ENCODE measurements at regions not wholly inside any gene's neighbourhood (a gene's known extent, or its start where the extent isn't known, plus 50 kb on each side); places are given as distances from the start of the nearest gene placed in this dataset.
"Not testable (repeated sequence)": the region's sequence is repeated elsewhere in the genome, so short reads cannot be mapped to it uniquely, and the experiment has no call there.

DNA sequence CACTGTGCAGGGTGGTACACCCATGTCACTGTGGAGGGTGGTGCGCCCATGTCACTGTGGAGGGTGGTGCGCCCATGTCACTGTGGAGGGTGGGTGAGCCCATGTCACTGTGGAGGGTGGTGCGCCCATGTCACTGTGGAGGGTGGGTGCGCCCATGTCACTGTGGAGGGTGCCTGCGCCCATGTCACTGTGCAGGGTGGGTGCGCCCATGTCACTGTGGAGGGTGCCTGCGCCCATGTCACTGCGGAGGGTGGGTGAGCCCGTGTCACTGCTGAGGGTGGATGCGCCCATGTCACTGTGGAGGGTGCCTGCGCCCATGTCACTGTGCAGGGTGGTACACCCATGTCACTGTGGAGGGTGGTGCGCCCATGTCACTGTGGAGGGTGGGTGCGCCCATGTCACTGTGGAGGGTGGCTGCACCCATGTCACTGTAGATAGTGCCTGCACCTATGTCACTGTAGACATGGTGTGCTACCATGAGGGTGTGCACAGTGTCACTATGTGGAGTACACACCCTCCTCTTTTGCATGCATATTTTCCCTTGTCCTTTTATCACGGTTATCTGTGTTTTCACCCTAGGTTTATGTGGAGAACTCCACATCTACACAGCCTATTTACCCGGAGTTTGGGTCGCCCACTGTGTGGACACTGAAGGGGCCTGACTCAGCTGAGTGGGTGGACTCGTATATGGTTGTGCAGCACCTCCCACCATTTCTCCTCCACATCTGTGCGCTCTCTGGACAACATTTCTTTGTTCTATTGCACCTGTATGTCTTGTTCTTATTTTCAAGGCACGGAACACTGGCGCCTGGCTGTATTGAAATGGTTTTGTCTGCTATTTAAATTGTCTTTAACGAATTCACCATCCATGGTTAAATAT lies 222.4 kb downstream of the ERMARD start:
- not testable (repeated sequence) for DNase-seq

DNA sequence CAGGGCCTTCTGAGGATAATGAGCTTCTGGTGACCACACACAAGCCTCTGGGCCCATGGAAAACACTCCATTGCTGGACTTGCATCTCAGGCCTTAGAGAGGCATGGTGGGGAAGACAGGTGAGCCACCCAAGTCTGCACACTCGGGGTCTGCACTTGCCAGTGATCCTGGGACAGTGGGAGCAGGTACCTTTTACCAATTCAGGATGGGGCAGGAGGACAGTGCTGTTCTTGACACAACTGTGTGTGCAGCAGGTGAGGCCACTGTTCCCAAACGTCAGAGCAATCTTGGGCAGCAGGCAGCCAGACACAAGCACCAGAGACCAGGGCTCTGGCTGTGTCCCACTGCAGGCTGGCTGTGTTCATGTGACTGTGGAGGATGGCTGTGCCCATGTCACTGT lies 221.3 kb downstream of the ERMARD start:
- DNase-seq: no peak

DNA sequence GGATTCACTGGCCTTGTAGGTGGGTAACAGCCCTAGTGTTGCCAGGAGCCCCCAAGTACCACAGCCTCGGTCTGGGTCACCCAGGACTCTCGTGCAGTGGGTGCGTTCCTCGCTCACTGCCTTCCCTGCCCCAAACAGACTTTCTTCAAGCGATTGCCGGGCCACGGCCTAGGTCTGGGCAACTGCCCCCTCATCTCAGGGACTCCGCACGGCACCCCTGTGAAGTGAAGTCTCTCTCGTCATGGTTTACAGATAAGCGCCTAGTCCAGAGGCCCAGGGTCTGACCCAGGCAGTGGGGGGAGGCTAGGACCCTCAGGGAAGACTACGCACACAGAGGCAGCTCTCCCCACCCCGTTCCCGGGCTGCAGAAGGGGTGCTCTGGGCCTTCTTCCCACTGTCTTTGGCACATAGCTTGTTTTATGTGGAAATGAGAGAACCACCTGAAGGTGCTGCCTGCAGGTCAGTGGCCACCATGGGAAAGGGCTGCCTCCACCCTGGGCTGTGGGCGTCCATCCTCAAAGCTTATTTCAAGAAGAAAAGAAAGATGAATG lies 220.8 kb downstream of the ERMARD start:
- no peak for DNase-seq

DNA sequence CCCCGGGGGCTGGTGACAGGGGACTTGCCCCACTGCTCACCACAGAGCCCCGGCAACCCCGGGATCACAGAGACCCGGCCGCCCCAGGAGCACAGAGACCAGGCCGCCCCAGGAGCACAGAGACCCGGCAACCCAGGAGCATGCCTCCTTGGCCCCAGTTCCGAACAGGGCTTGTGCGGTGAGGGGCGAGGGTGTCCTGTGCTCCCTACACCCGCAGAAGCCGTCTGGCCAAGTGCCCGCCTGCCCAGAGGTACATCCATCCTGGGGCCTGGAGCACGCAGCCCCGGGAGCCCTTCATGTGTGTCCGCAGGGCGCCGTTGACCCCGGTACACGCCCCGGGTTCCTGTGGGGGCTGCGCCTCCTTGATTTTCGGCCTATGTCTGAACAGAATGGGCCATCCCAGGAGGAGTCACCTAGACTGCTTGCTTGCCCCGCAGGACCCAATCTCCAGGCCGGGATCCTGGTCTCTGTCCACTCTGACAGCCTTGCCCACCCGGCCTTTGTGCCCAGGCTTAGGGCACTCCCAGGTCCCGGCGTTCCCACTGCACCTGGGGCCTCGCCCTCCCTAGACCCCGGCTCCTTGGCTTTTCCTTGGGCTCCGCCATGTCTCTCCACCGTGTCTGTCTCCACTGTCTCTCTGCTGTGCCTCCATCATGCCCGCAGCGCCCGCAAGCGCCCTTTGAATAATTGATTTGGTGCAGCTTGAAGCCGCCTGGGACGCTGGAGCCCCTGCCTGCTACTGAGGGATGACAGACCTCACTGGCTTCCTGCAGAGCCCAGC lies 219.8 kb downstream of the ERMARD start:
- DNase-seq: no peak

DNA sequence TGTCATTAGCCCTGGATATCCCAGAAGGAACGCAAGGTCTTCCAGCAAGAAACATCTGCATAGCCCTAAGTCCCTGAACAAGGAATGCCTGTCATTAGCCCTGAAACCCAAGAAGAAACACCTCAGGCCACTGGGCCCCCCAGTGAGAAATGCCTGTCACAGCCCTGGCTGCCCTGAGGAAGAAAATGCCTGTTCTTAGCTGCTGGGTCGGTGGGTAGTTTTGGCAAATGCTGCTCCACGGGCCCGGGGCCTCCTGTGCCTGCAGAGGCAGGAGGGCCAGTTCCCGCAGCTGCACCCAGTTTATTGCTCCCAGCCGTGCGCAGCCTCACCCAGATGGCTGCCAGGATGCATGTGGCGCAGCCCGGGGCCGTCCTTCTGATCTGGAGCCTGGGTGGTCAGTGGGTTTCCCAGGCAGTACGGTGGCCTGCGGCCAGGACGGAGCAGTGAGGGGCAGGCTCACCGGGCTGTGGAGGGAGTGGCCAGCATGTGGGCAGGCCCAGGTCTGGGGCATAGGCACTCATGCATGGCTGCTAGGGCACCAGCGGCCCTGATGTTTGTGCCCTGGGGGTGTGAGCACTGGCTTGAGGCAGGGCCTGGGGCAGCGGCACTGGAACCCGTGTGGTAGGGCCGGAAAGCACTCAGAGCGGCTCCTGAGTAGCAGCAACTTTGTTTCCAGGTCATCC lies 219.0 kb downstream of the ERMARD start:
- DNase-seq: no peak

DNA sequence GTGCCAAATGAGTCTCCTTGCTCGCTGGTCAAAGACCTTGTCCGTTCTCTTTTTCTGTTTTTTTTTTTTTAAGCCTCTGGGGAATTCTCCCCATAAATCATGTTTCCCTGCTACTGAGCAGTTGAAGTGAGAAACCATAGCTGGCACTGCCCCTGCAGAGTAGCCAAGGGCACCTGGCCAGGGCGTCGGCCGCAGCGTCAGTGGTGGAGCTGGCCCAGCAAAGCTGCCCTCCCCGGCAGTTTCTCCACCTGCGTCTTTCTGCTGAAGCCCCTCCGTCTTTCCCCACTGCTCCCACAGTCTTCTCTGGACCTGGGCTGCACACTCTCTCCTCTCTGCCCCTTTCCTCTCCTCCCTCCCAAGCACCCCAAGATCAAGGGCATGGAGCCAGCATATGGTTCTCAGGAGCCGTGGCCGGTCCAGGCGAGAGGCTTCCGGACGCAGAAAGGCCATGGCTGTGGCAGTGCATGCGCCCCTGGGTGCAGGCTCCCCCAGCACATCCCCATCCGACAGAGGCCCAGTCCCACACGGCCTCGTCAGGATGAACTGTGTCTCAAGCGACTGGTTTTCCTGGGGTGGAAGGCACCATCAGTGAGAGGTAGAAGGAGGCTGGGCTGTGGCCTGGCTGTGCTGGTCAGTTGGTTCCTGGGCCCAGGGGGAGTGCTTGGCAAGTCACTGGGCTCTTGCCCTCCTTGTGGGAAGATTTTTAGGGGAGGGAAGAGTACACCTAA lies 218.1 kb downstream of the ERMARD start:
- no peak for DNase-seq

DNA sequence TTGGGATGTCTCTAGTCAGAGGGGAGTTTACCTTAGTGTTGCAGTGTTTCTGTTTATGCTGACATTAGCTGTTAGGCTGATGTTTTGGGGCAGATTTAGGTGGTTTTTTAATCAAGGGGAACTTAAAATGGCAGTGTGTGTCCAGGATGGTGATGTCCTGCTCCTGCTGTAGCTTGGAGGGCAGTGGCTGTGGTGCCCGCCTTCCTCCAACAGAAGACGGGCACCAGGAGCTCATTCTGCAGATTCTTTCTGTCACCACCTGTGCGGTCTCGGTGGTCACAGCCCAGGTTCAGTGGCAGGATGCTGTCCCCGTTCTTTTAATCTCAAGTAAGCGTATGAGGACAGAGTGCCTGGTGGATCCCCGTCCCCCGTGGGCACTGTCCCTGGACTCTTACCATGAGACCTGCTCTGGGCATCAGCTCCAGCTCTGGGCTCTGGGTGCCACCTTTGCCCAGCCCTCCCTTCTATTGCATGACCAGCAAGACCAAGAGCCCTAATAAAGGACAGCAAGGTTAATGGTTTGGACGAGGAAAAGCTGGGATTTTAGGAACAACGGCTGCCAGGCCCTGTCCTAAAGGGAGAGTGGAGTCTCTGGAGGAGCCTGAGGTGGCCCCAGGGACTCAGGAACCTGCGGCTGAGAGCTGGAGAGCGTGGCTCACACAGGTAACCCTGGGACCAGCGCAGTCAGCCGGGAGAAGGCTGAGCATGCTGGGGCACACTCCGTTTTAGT lies 217.3 kb downstream of the ERMARD start:
- DNase-seq: no peak

DNA sequence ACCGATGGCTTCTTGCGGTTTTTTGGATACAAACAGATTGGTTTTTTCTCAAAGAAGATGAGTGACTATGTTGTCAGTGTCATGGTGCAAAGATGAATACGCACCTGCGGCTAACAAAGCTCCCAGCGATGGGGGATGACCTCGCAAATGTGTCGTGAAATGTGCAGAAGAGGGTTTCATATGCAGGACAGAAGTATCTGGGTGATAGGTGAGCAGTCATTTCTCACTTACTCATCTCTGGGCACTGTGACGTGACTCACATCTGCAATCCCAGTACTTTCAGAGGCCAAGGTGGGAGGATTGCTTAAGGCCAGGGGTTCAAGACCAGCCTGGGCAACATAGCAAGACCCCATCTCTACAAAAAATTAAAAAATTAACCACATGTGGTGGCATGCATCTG lies 216.3 kb downstream of the ERMARD start:
- no peak for DNase-seq

DNA sequence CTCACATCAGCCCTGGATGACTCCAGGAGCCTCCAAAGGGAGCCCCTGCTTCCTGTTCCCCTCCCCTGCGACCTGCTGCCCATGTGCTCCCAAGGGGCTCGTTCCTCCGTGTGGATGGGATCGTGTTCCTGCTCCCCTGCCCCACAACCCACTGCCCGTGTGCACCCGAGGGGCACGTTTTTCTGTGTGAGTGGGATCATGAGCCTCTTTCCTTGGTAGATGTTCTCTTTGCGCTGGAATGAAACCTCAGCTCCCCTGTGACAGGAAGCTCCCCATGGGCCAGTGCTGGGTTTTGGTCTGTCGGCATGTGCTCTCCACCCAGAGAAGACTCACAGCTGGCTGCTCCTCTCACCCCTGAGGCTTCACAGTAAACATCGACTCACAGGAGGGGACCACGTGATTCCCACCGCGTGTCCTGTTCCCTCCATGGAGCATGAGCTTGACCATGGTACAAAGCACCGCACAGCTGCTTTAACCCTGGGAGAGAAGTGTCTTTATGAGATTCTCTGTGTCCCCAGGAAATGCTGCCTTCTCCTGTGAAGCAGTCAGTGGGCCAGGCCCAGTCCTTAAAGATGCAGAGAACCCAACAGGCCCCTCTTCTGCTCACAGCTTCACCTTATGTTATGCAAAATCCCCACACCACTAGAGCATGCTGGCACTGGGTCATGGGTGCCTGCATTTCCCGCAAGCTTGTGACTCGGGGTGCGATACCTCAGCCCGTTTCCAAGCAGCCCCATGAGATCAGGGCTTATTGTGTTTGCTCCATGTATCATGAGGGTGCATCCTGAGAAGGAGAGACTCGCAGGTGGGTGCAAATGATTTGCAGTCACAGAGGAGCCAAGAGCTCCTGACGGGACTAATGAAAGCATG lies 215.1 kb downstream of the ERMARD start:
- DNase-seq: no peak

DNA sequence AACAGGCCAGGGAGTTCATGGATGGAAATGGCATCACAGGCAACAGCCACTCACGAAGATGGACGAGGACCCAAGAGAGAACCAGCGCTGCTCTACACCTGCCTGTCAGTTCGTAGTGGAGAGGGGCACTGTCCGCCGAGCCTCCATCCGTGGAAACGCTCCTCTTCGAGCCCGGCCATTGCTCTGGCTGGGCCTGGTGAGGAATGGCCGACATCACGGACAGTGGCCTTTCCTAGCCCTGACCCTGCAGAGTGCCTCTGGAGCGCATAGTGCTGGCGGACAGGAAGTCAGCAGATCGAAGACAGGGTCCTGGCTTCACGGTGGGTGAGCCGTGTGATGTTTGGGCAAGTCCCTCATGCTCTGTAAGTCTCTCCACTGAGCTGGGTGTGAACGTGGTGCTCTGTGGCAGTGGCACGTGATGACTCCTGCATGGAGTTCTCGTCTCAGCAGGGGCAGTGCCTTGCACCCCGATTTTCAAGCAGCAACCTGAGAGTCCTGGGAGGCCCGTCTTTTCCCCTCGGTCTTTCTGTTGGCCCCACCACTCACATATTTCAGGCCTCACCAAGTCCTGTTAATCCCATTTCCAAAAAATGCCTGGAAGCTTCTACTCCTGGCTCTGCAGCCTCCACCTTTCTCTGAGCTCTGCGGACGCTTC lies 214.4 kb downstream of the ERMARD start:
- no peak for DNase-seq

DNA sequence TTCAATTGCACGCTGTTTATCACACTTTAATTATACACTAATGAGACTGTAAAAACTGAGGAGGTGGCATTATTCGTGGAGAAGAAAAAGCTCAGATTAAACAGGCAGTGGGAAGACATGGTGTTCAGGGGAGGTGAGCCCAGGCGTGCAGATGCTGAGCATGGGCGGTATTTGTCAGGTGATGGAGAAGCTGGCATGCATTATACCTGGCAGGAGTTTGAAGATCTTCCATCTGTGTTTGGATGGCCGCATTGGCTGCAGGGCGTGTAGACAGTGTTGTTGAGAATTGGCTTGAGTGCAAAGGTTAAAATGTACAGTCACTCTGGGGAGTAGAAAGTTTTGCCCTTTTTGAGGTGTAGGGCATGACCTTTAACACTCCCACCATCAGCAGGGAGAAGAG lies 213.8 kb downstream of the ERMARD start:
- DNase-seq: peak; percentile 16

DNA sequence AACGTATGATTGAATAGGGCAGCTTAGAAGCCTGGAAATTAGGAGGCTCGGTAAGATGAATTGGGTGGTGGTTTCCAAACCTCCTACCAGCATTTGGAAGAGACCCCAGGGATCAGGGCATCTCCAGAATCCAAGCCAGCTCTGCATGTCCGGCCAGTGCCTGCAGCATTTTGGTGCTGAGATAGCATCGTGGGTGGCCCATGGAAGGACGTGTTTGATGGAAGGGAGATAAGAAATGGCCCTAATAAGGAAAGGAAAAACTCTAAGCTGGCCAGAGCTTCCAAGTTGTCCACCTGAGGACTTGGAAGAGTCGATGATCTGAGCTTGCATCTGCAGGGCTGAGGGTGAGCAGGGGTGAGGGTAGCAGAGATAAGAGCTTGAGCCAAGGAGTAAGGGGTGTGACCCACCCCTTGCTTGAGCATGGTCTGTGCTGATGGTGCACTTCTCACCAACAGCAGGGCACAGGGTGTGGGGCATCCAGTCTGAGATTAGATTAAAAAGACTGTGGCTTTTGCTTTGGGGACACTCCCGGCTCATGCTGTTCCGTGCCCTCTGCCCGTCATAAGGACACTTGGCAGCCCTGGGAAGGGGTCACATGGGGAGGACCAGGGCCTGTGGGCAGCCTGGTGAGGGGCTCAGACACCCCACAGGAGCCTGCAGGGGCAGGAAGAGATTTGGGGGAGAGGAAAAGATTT lies 213.2 kb downstream of the ERMARD start:
- DNase-seq: no peak

DNA sequence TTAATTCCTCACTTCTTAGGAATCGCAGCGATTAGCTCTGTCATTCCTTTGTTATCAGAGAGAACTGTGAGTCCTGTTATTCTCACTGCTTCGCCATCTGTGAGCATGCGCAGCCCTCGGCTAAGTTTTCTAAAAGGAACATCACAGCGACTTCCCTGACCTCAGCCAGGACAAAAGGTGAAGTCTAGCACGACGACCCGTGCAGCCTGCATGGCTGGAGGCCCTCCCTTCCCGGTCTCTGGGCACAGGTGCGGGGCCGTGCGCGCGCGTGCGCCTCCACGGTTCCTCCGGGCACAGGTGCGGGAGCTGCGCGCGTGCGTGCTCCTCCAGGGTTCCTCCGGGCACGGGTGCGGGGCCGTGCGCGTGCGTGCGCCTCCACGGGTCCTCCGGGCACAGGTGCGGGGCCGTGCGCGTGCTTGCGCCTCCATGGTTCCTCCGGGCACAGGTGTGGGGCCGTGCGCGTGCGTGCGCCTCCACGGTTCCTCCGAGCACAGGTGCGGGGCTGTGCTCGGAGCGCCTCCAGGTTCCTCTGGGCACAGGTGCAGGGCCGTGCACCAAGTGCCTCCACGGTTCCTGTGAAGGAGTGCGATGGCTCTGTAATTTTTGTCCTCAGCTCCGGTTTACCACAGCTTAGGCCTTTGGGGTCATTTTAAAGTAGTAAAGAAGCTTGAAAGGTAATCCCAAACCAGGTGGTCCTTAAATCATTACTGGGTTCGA lies 212.3 kb downstream of the ERMARD start:
- no peak for DNase-seq

DNA sequence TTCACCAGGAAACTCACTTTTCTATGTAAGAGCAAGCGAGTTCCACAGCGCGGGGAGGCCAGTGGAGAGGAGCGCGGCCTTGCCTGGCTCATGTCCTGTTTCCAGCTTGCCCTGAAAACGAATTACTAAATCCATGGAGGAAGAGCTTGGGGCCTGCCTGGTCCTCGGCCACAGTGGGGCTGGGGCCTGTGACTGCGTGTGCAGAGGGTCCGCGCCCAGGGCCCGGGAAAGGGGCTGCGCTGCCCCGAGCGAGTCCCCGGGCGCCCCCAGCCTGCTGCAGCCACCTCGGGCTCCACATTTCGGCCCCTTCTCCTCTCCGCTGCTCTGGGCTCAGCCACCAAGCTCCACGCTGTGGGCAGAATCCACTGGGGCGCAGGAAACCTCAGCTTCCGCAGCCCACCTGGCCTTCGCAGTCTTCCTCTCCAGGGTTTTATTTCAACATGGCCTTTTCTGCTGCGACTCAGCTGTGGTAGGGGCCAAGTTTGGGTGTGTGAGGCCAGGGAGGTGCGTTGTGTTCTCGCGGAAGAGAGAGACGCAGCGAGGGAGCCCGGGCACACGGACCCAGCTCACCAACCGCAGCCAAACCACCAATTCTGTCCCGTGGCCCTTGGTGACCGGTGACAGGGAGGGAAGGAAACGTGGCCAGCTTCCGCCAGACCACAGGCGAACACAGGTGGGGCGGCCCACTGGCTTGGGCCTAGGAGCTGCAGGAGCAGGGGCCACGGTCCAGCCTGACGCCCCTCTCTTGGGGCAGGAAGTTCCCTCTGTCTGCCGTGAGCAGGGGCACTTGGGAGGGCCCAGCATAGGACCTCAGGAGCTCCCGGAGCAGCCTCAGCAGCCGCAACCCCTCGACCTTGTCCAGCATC lies 211.4 kb downstream of the ERMARD start:
- DNase-seq: no peak

DNA sequence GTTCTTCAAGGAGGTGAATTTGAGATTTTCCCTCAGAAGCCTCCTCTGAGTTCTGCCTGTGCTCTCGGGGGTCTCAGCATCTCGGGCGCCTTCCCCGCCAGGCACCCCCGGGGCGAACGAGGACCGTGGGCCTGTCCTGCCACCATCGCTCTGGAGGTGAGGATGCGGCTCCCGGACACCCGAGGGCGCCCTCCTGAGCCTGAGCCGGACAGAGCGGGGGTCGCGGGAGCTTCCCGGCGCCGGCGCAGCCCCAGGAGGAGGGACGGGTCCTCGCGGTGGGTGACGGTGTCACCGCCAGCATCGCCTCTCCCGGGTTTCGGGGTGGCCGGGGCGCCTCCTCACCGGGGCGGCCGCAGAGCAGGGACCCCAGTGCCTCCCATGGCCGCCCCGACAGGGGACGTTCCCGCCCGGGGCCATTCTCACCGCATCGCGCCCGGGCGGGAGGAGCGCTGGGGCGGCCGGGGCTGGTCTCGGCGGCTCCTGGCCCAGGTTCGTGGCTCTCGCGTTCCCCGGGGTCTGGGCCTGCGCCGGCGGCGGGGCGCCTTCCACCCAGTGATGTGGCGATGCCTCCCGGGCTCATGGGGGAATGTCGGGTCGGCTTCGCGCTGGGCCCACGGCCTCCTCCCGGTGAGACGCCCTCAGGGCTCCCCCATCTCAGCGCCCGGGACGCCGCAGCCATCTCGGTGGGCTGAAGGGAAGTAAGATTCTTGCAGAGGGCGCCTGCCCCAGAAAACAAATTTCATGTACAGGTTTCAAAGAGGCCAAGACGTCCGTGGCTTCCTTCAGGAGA lies 210.5 kb downstream of the ERMARD start:
- no peak for DNase-seq

DNA sequence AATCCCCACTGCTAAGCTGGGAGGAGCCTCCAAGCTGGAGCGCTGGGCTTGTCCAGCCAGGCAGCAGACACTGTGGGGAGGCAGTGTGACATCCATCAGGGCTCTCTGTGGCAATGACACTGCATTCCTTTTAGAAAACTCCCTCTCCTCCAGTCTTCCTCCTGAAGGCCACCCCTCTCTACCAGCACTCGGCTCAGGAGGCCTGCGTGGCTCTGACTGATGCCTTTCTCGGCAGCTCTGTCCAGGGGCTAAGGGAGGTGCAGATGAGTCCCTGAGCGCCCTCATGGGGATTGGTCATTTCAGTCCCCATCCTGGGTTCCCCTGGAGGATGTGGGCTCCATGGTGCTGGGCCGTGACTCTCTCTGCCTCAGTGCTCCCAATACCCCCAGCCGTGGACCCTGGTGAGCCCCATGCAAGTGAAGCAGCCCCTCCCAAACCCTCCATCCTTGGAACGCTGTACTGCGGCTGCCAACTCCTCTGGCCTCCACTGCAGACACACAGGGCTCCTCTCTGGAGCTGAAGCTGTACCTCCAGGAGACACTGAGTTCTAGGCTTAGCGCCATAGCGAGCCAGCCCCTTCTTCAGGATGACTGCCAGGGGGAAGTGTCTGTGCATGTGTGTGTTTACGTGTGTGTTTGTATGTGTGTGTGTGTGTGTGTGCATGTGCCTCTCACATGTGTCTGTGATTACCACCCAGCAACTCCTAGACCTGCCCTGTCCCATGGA lies 209.6 kb downstream of the ERMARD start:
- peak; percentile 47 for DNase-seq

Measured in NCI-H69 (cell line).